SU-DHL-6 (cell line): ENCODE measurements at regions not wholly inside any gene's neighbourhood (a gene's known extent, or its start where the extent isn't known, plus 50 kb on each side); places are given as distances from the start of the nearest gene placed in this dataset.

ENCODE experiments used
- H2AFZ ChIP-seq: fragments of 200-600 bp; sonication (generic); 2 replicates; pipeline ENCODE4 v1.6.1; 2014; ENCODE audit warnings: low read depth, mild to moderate bottlenecking, moderate library complexity, mixed read lengths, antibody characterized with exemption, low read length; ENCODE audit not compliant: severe bottlenecking
- H3F3A ChIP-seq: fragments of 200-600 bp; shearing (Covaris generic); 2 replicates; pipeline ENCODE4 v1.6.0; 2016; ENCODE audit warnings: antibody characterized with exemption, mild to moderate bottlenecking; ENCODE audit not compliant: insufficient read depth
- H3K27ac ChIP-seq: fragments of 200-600 bp; sonication (generic); 2 replicates; pipeline ENCODE4 v1.5.1; 2016; ENCODE audit warnings: low read depth, mild to moderate bottlenecking, low read length, moderate library complexity, mixed read lengths
- H3K27me3 ChIP-seq: fragments of 200-600 bp; sonication (generic), shearing (Covaris generic); 2 replicates; pipeline ENCODE4 v1.6.0; 2014; ENCODE audit warnings: mild to moderate bottlenecking, low read length
- H3K36me3 ChIP-seq: fragments of 200-600 bp; sonication (generic); 2 replicates; pipeline ENCODE4 v1.6.1; 2014; ENCODE audit warnings: mild to moderate bottlenecking, low read length, mixed read lengths
- H3K4me2 ChIP-seq: fragments of 300-600, 200-600 bp; shearing (Covaris generic), sonication (generic); 2 replicates; pipeline ENCODE4 v1.6.0; 2014; ENCODE audit warnings: low read length, low read depth, mild to moderate bottlenecking; ENCODE audit not compliant: poor library complexity, severe bottlenecking
- H3K4me3 ChIP-seq: fragments of 200-600 bp; sonication (generic); 2 replicates; pipeline ENCODE4 v1.5.1; 2014; ENCODE audit warnings: antibody characterized with exemption, low read length, mild to moderate bottlenecking, mixed read lengths; ENCODE audit not compliant: insufficient read depth, poor library complexity, severe bottlenecking
- H3K79me2 ChIP-seq: fragments of 200-600 bp; sonication (generic); 2 replicates; pipeline ENCODE4 v1.6.1; 2014; ENCODE audit warnings: mild to moderate bottlenecking, low read length, moderate library complexity; ENCODE audit not compliant: insufficient read depth
- H3K9ac ChIP-seq: fragments of 200-600 bp; sonication (generic); 2 replicates; pipeline ENCODE4 v1.7.0; 2014; ENCODE audit warnings: mild to moderate bottlenecking, low read length
- H3K9me2 ChIP-seq: fragments of 200-600 bp; sonication (generic); replicated peaks from 2 replicates; pipeline ENCODE4 v1.6.1; 2014; ENCODE audit warnings: low read length; ENCODE audit not compliant: insufficient read depth
- H3K9me3 ChIP-seq: fragments of 200-600 bp; sonication (generic); 2 replicates; pipeline ENCODE4 v1.6.1; 2014; ENCODE audit warnings: low read length, mixed read lengths; ENCODE audit not compliant: insufficient read depth
- H4K20me1 ChIP-seq: fragments of 200-600 bp; sonication (generic); 2 replicates; pipeline ENCODE4 v1.6.1; 2014; ENCODE audit warnings: low read depth, mild to moderate bottlenecking, antibody characterized with exemption, low read length, moderate library complexity, mixed read lengths
- CTCF ChIP-seq: fragments of 200-600 bp; sonication (generic); IDR thresholded peaks from one replicate; pipeline ENCODE4 v1.5.1; 2017; ENCODE audit warnings: antibody characterized with exemption, mild to moderate bottlenecking, low read length, moderate library complexity; ENCODE audit not compliant: insufficient read depth, poor library complexity, severe bottlenecking
- EZH2phosphoT487 ChIP-seq: fragments of 200-600 bp; sonication (generic), shearing (Covaris generic); conservative IDR thresholded peaks from 2 replicates; pipeline ENCODE4 v1.6.1; 2018; ENCODE audit warnings: mild to moderate bottlenecking, antibody characterized with exemption, low read length, moderate library complexity, mixed read lengths

- TF ChIP-seq CTCF (no peak), EZH2phosphoT487 (no peak)
- no peaks in the 10 kb centered on the region for H3K36me3 ChIP-seq
- no peak overlapping the region for H2AFZ ChIP-seq
- no peaks in the 10 kb centered on the region for H3F3A ChIP-seq
- H3K27ac ChIP-seq = no peak overlapping the region
- no peak overlapping the region for H3K4me2 ChIP-seq
- H3K9me2 ChIP-seq = no peaks in the 10 kb centered on the region
- no peaks in the 10 kb centered on the region for H3K79me2 ChIP-seq
- no peak overlapping the region for H3K4me3 ChIP-seq
- H3K9ac ChIP-seq = no peak overlapping the region
- no peaks in the 10 kb centered on the region for H3K9me3 ChIP-seq
- no peaks in the 10 kb centered on the region for H4K20me1 ChIP-seq
- no peaks in the 10 kb centered on the region for H3K27me3 ChIP-seq
Observed at GRCh38 chr13:34263681-34264080, 445.7 kb downstream of the RFC3 start.

GRCh38 chr13:34265046-34265679, 447.2 kb downstream of the RFC3 start:
- Histone ChIP-seq H3K27me3 (no peaks in the 10 kb centered on the region), H3K4me2 (no peak overlapping the region), H3K36me3 (no peaks in the 10 kb centered on the region), H3K9me2 (no peaks in the 10 kb centered on the region), H3K79me2 (no peaks in the 10 kb centered on the region), H4K20me1 (no peaks in the 10 kb centered on the region), H3K9ac (no peak overlapping the region), H3K9me3 (no peaks in the 10 kb centered on the region), H3F3A (no peaks in the 10 kb centered on the region), H3K27ac (no peak overlapping the region), H2AFZ (no peak overlapping the region), H3K4me3 (no peak overlapping the region)
- TF ChIP-seq CTCF = no peak
- TF ChIP-seq EZH2phosphoT487 = no peak

- Histone ChIP-seq H2AFZ (no peak overlapping the region), H3K27ac (no peak overlapping the region), H3K36me3 (no peaks in the 10 kb centered on the region)
Observed at GRCh38 chr13:34276764-34277163, 458.8 kb downstream of the RFC3 start.

GRCh38 chr13:34277936-34278335, 460.0 kb downstream of the RFC3 start:
- H3K79me2 ChIP-seq = no peaks in the 10 kb centered on the region
- no peaks in the 10 kb centered on the region for H3K9me3 ChIP-seq
- no peak overlapping the region for H3K4me2 ChIP-seq
- no peak overlapping the region for H2AFZ ChIP-seq
- H3K27ac ChIP-seq = no peak overlapping the region
- no peak overlapping the region for H3K4me3 ChIP-seq
- TF ChIP-seq EZH2phosphoT487 (no peak), CTCF (no peak)
- H3F3A ChIP-seq = no peaks in the 10 kb centered on the region
- no peaks in the 10 kb centered on the region for H4K20me1 ChIP-seq
- H3K9me2 ChIP-seq = no peaks in the 10 kb centered on the region
- no peaks in the 10 kb centered on the region for H3K27me3 ChIP-seq
- H3K9ac ChIP-seq = no peak overlapping the region
- no peaks in the 10 kb centered on the region for H3K36me3 ChIP-seq

More at GRCh38 chr13:34276764-34277163, 458.8 kb downstream of the RFC3 start:
- Histone ChIP-seq H4K20me1 (no peaks in the 10 kb centered on the region), H3F3A (no peaks in the 10 kb centered on the region), H3K9ac (no peak overlapping the region), H3K27me3 (no peaks in the 10 kb centered on the region), H3K9me3 (no peaks in the 10 kb centered on the region), H3K4me3 (no peak overlapping the region), H3K9me2 (no peaks in the 10 kb centered on the region), H3K79me2 (no peaks in the 10 kb centered on the region), H3K4me2 (no peak overlapping the region)
- TF ChIP-seq EZH2phosphoT487 = no peak
